ENCODE measurements at regions not wholly inside any gene's neighbourhood (a gene's known extent, or its start where the extent isn't known, plus 50 kb on each side); places are given as distances from the start of the nearest gene placed in this dataset.

DNA sequence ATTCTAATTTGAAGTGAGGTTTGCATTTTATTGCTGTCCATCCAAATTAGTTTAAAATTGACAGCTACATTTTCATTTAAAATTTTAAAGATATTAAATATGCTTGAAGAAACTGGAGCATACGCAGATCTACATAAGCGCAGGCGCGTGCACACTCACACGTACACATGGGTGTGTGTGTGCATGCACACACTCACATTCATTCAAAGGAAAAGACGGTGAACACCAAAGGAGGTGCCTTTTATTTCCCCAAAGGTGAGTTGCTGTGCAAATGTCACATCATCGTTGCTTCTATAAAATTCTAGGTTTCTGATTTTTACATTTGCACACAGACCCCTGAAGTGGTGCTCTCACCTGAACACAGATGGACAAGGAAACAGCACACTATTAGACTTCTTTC lies 194.2 kb downstream of the GRB14 start:
- in situ Hi-C loops (cut with HindIII; ENCODE audit: low sequenced_read_pairs): no loop called here
- no peak for DNase-seq (ENCODE audit: low read depth, low spot score)
- TF ChIP-seq, protein P1, sequence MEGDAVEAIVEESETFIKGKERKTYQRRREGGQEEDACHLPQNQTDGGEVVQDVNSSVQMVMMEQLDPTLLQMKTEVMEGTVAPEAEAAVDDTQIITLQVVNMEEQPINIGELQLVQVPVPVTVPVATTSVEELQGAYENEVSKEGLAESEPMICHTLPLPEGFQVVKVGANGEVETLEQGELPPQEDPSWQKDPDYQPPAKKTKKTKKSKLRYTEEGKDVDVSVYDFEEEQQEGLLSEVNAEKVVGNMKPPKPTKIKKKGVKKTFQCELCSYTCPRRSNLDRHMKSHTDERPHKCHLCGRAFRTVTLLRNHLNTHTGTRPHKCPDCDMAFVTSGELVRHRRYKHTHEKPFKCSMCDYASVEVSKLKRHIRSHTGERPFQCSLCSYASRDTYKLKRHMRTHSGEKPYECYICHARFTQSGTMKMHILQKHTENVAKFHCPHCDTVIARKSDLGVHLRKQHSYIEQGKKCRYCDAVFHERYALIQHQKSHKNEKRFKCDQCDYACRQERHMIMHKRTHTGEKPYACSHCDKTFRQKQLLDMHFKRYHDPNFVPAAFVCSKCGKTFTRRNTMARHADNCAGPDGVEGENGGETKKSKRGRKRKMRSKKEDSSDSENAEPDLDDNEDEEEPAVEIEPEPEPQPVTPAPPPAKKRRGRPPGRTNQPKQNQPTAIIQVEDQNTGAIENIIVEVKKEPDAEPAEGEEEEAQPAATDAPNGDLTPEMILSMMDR (IDR thresholded peaks at IDR 0.05; ENCODE audit: low read depth, low read length): no peak
- H3K4me3 ChIP-seq (ENCODE audit: low read depth, low read length): no peak overlapping the region

DNA sequence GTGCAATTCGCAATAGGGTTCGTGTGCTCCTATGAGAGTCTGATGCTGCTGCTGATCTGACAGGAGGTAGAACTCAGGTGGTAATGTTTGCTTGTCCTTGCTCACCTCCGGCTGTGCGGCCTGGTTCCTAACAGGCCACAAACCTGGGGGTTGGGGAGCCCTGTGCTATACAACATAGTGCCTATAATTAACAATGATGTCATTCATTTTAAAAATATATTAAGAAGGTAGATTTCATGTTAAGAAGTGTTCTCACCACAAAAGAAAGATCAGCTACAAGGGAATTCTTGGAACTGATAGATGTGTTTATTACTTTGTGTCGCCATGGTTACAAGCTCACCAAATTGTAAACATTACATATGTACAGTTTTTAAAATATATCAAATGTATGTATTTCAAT lies 200.5 kb downstream of the GRB14 start:
- TF ChIP-seq, protein P1 (IDR thresholded peaks at IDR 0.05; ENCODE audit: low read depth, low read length): no peak
- DNase-seq (ENCODE audit: low read depth, low spot score): no peak
- in situ Hi-C loops (cut with HindIII; ENCODE audit: low sequenced_read_pairs): no loop called here
- H3K4me3 ChIP-seq (ENCODE audit: low read depth, low read length): no peak overlapping the region

DNA sequence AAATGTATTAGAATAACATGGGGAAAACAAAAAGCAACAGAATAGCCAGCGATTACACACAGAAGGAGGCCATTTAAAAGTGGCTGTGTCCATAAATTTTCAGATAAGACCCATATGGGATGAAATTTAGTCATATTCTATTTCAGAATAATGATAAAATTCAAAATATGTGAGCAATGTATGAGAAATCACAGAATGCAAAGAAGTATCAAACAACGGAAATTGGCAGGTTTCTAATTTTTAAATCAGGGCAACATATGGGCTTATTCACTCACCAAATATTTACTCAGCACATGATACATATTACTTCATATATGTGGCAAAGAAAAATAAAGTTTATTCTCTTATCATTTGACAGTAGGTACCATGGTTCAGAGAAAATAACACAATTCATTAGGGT lies 208.5 kb downstream of the GRB14 start:
- TF ChIP-seq, protein P1 (IDR thresholded peaks at IDR 0.05; ENCODE audit: low read depth, low read length): no peak
- H3K4me3 ChIP-seq (ENCODE audit: low read depth, low read length): no peak overlapping the region
- no peak for DNase-seq (ENCODE audit: low read depth, low spot score)
- in situ Hi-C loops (cut with HindIII; ENCODE audit: low sequenced_read_pairs): no loop called here

DNA sequence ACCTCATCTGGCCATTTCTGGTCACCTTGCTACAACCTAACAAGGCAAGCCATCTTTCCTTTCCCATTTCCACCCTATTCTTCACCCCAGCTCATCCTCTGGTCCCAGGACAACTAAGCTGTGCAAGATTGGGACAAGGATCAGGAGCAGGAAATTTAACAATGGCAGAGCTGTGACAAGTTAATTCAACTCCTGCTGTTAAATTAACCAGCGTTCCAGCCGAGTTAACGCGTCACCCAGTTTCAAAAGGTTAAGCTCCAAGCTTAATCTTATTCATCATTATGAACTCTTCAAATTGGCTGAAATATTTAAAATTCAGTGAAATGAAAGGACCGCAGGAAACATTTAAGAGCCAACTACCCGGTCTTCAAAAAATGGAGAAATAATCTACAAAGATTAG lies 231.9 kb downstream of the GRB14 start:
- no peak for DNase-seq (ENCODE audit: low read depth, low spot score)
- no peak overlapping the region for H3K4me3 ChIP-seq (ENCODE audit: low read depth, low read length)
- TF ChIP-seq, protein P1 (IDR thresholded peaks at IDR 0.05; ENCODE audit: low read depth, low read length): no peak
- in situ Hi-C loops (cut with HindIII; ENCODE audit: low sequenced_read_pairs): no loop called here

DNA sequence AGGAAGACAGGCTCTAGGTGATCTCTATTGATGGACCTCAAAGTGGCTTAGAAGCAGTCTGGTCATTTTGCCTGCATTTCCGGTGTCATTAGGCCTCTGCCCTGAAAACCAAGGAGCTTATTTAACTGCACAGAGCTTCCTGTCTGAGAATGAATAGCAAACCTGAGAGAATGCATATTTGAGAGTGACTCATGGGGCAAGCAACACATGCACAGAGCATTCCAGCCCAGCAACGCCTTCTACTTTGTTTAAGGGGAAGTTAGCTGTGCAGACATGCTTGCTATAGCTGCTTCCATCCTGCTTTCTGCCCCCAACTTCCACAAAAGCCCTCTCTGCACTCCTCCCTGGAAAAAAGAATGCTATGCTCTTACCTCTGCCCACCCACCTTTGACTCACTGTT lies 232.8 kb downstream of the GRB14 start:
- in situ Hi-C loops (cut with HindIII; ENCODE audit: low sequenced_read_pairs): no loop called here
- peak; percentile 85 for DNase-seq (ENCODE audit: low read depth, low spot score)
- TF ChIP-seq, protein P1 (IDR thresholded peaks at IDR 0.05; ENCODE audit: low read depth, low read length): no peak
- no peak overlapping the region for H3K4me3 ChIP-seq (ENCODE audit: low read depth, low read length)

DNA sequence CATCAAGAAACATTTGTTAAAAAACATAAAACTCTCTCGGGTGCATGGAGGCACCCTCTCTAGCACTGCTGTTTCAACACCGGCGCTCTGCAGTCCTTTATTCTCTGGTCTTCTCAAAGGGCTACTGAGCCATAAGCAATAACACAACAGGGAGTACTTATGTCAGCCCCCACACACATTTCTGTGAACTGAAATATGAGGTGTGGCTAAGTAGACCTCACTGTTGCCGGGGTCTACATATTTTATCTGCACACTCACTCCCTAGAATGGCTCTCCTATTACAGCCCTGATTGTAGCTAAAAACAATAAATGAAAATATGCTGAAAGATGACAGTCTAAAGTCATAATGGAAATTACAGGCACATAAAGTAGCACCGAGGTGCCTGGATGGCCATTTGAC lies 235.1 kb downstream of the GRB14 start:
- in situ Hi-C loops (cut with HindIII; ENCODE audit: low sequenced_read_pairs): no loop called here
- TF ChIP-seq, protein P1 (IDR thresholded peaks at IDR 0.05; ENCODE audit: low read depth, low read length): no peak
- DNase-seq (ENCODE audit: low read depth, low spot score): peak; percentile 18
- no peak overlapping the region for H3K4me3 ChIP-seq (ENCODE audit: low read depth, low read length)

DNA sequence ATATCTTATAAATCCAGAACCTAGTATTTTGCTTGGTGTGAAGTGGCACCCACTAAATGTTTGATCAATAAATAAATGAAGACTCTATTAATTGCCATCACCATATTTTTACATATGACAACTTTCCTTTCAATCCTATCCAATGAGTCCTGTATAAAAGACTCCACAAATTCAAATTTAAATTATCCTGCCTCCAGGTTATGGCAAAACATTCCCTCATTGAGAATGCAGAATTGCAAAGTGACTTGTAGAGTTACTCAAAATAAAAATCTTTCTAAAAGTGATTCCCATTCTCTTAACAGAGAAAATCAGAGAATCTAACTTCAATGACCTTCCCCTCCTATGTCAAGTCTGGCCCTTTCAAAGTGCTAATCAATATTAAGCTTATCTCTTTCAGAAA lies 236.8 kb downstream of the GRB14 start:
- no peak overlapping the region for H3K4me3 ChIP-seq (ENCODE audit: low read depth, low read length)
- TF ChIP-seq, protein P1 (IDR thresholded peaks at IDR 0.05; ENCODE audit: low read depth, low read length): no peak
- no peak for DNase-seq (ENCODE audit: low read depth, low spot score)
- in situ Hi-C loops (cut with HindIII; ENCODE audit: low sequenced_read_pairs): no loop called here
